ENCODE measurements at regions not wholly inside any gene's neighbourhood (a gene's known extent, or its start where the extent isn't known, plus 50 kb on each side); places are given as distances from the start of the nearest gene placed in this dataset.
A peak's percentile ranks its signal among the peaks of the same experiment; 100 is the strongest.

DNA sequence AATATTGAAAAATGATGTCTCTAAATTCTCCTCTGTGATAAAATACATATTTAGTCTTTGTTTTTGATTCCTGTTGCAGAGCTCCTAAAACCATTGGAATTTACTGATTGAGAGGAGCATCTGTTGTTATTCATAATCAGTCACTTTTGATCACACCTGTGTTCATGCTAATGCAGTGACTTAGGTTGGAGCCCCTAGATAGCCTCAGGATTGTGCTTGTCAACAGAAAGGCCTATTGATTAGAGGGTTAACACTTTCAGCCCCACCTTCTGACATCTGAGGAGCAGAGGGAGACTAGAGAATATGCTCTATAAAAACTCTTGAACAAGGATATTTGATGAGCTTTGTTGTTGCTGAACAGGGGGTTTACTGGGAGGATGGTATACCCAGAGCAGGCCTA is 409.5 kb upstream of the ADGRL3 start:
- TF ChIP-seq POLR2A (IDR thresholded peaks at IDR 0.05), result no peak
- no peak for TF ChIP-seq POLR2AphosphoS5 (IDR thresholded peaks at IDR 0.05)
- no peak for TF ChIP-seq EP300 (IDR thresholded peaks at IDR 0.05)
- TF ChIP-seq, protein P1, sequence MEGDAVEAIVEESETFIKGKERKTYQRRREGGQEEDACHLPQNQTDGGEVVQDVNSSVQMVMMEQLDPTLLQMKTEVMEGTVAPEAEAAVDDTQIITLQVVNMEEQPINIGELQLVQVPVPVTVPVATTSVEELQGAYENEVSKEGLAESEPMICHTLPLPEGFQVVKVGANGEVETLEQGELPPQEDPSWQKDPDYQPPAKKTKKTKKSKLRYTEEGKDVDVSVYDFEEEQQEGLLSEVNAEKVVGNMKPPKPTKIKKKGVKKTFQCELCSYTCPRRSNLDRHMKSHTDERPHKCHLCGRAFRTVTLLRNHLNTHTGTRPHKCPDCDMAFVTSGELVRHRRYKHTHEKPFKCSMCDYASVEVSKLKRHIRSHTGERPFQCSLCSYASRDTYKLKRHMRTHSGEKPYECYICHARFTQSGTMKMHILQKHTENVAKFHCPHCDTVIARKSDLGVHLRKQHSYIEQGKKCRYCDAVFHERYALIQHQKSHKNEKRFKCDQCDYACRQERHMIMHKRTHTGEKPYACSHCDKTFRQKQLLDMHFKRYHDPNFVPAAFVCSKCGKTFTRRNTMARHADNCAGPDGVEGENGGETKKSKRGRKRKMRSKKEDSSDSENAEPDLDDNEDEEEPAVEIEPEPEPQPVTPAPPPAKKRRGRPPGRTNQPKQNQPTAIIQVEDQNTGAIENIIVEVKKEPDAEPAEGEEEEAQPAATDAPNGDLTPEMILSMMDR (IDR thresholded peaks at IDR 0.05), result no peak
- Histone ChIP-seq H3K4me3 (no peak overlapping the region), H3K4me1 (no peaks in the 10 kb centered on the region), H3K27ac (no peak overlapping the region), H3K27me3 (no peaks in the 10 kb centered on the region), H3K9me3 (no peaks in the 10 kb centered on the region), H3K36me3 (no peaks in the 10 kb centered on the region)
- DNase-seq (ENCODE audit: low spot score in 2 of 2), result no peak

- TF ChIP-seq POLR2AphosphoS5 (IDR thresholded peaks at IDR 0.05) (no peak), EP300 (IDR thresholded peaks at IDR 0.05) (no peak), POLR2A (IDR thresholded peaks at IDR 0.05) (no peak)
- TF ChIP-seq, protein P1 (IDR thresholded peaks at IDR 0.05), result no peak
- WGBS, result 90% methylated on average over 13 of the region's 14 CpGs
Observed at GRCh38 chr4:60794372-60794771, 405.8 kb upstream of the ADGRL3 start.

DNA sequence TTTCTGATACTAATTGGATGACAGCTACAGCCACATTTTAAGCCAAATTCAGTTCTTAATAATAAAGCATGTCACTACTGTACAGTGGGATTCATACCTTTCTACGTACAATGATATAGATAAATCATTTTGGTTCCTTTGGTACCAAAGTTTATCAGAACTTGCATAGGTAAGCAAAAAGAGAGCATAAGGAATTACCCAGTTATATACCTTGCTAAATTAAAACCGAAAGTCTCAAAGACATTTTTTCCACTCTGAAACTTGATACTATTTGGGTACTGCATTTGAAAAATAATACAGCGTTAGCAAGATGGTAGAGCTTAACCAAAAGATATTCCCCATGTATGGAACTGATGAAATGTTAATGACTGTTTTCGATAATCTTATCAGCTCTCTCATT is 400.9 kb upstream of the ADGRL3 start:
- no peak overlapping the region for H3K4me3 ChIP-seq
- no peaks in the 10 kb centered on the region for H3K4me1 ChIP-seq
- no peaks in the 10 kb centered on the region for H3K36me3 ChIP-seq
- H3K27me3 ChIP-seq, result no peaks in the 10 kb centered on the region
- no peak overlapping the region for H3K27ac ChIP-seq
- 92% methylated on average over 4 of the region's 4 CpGs for WGBS
- no peak for DNase-seq (ENCODE audit: low spot score in 2 of 2)
- H3K9me3 ChIP-seq, result no peaks in the 10 kb centered on the region
- TF ChIP-seq, protein P1 (IDR thresholded peaks at IDR 0.05), result no peak
- TF ChIP-seq POLR2AphosphoS5 (IDR thresholded peaks at IDR 0.05), result no peak
- TF ChIP-seq POLR2A (IDR thresholded peaks at IDR 0.05), result no peak
- no peak for TF ChIP-seq EP300 (IDR thresholded peaks at IDR 0.05)

More at GRCh38 chr4:60794372-60794771, 405.8 kb upstream of the ADGRL3 start:
- no peaks in the 10 kb centered on the region for H3K27me3 ChIP-seq
- H3K4me1 ChIP-seq, result no peaks in the 10 kb centered on the region
- no peak for DNase-seq (ENCODE audit: low spot score in 2 of 2)
- H3K27ac ChIP-seq, result no peak overlapping the region
- no peaks in the 10 kb centered on the region for H3K9me3 ChIP-seq
- H3K4me3 ChIP-seq, result no peak overlapping the region
- no peaks in the 10 kb centered on the region for H3K36me3 ChIP-seq

DNA sequence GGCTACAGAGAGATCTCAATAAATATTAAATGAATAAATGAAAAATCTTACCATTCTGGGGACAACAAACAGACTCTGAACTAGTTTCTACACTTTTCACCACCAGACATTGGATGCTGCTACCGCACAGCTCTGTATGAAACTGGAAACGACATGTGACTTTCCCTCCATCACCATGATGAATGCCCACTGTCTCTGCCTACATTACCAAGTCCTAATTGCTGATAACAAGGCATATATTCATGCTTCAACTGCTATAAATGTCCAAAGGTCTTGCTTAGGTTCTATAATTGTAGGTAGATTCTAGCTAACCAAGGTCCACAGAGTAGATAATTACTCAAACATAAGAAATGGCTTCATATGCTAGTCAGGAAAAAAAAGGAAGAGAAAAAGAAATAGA is 399.4 kb upstream of the ADGRL3 start:
- H3K4me3 ChIP-seq, result no peak overlapping the region
- no peak overlapping the region for H3K27ac ChIP-seq
- WGBS, result 85% methylated on average over 2 of the region's 2 CpGs
- no peak for DNase-seq (ENCODE audit: low spot score in 2 of 2)
- no peaks in the 10 kb centered on the region for H3K4me1 ChIP-seq
- no peaks in the 10 kb centered on the region for H3K36me3 ChIP-seq
- H3K27me3 ChIP-seq, result no peaks in the 10 kb centered on the region
- no peaks in the 10 kb centered on the region for H3K9me3 ChIP-seq
- TF ChIP-seq EP300 (IDR thresholded peaks at IDR 0.05), result no peak

- no peak overlapping the region for H3K4me3 ChIP-seq
- WGBS, result 41% methylated on average over 6 of the region's 6 CpGs
- no peak overlapping the region for H3K27ac ChIP-seq
- no peak for TF ChIP-seq EP300 (IDR thresholded peaks at IDR 0.05)
- TF ChIP-seq POLR2AphosphoS5 (IDR thresholded peaks at IDR 0.05), result no peak
- TF ChIP-seq POLR2A (IDR thresholded peaks at IDR 0.05), result no peak
- TF ChIP-seq, protein P1 (IDR thresholded peaks at IDR 0.05), result peak in 1 of 2 donors; percentile 12
- no peaks in the 10 kb centered on the region for H3K4me1 ChIP-seq
- no peak for DNase-seq (ENCODE audit: low spot score in 2 of 2)
- no peaks in the 10 kb centered on the region for H3K36me3 ChIP-seq
- no peaks in the 10 kb centered on the region for H3K9me3 ChIP-seq
- no peaks in the 10 kb centered on the region for H3K27me3 ChIP-seq
Observed at GRCh38 chr4:60805500-60806313, 394.4 kb upstream of the ADGRL3 start.
